ENCODE measurements at regions not wholly inside any gene's neighbourhood (a gene's known extent, or its start where the extent isn't known, plus 50 kb on each side); places are given as distances from the start of the nearest gene placed in this dataset.
"Not testable (repeated sequence)": the region's sequence is repeated elsewhere in the genome, so short reads cannot be mapped to it uniquely, and the experiment has no call there.

GRCh38 chr7:110461621-110462020 is 629.3 kb upstream of the LRRN3 start:
- Histone ChIP-seq H3K9ac (no peak overlapping the region), H3F3A (ENCODE audit: low read depth) (no peaks in the 10 kb centered on the region), H3K79me2 (ENCODE audit: low read depth) (no peaks in the 10 kb centered on the region), H2AFZ (replicated peaks) (no peak overlapping the region), H3K4me2 (no peak overlapping the region), H3K27me3 (no peaks in the 10 kb centered on the region), H3K36me3 (no peaks in the 10 kb centered on the region), H3K4me1 (no peaks in the 10 kb centered on the region), H3K4me3 (no peak overlapping the region), H3K9me3 (ENCODE audit: low read depth) (no peaks in the 10 kb centered on the region), H3K27ac (no peak overlapping the region), H4K20me1 (ENCODE audit: low read depth) (no peaks in the 10 kb centered on the region)
- H3K27me3 Mint-ChIP-seq (ENCODE audit: insufficient read depth, low read depth): no peaks in the 10 kb centered on the region
- no peak overlapping the region for H3K27ac Mint-ChIP-seq
- DNase-seq (ENCODE audit: low spot score): no peak
- H3K36me3 Mint-ChIP-seq: no peaks in the 10 kb centered on the region
- no peak for TF ChIP-seq EZH2phosphoT487 (IDR thresholded peaks at IDR 0.05)
- no peak for TF ChIP-seq CTCF (IDR thresholded peaks at IDR 0.05)
- TF ChIP-seq EZH2 (IDR thresholded peaks at IDR 0.05): no peak
- no peak overlapping the region for H3K4me3 Mint-ChIP-seq
- H3K9me3 Mint-ChIP-seq: peaks cover 3% of the 10 kb centered on the region
- no peaks in the 10 kb centered on the region for H3K4me1 Mint-ChIP-seq

GRCh38 chr7:110470420-110470819 is 620.5 kb upstream of the LRRN3 start:
- H3K4me3 Mint-ChIP-seq: no peak overlapping the region
- Histone ChIP-seq H3K9ac (no peak overlapping the region), H3K4me1 (no peaks in the 10 kb centered on the region), H3K4me3 (no peak overlapping the region), H3K27ac (no peak overlapping the region), H3F3A (ENCODE audit: low read depth) (no peaks in the 10 kb centered on the region), H3K4me2 (no peak overlapping the region), H4K20me1 (ENCODE audit: low read depth) (no peaks in the 10 kb centered on the region), H3K36me3 (no peaks in the 10 kb centered on the region), H3K27me3 (no peaks in the 10 kb centered on the region), H2AFZ (replicated peaks) (no peak overlapping the region), H3K9me3 (ENCODE audit: low read depth) (no peaks in the 10 kb centered on the region), H3K79me2 (ENCODE audit: low read depth) (no peaks in the 10 kb centered on the region)
- H3K27me3 Mint-ChIP-seq (ENCODE audit: insufficient read depth, low read depth): no peaks in the 10 kb centered on the region
- peaks cover 3% of the 10 kb centered on the region for H3K9me3 Mint-ChIP-seq
- H3K4me1 Mint-ChIP-seq: peaks cover 2% of the 10 kb centered on the region
- no peak overlapping the region for H3K27ac Mint-ChIP-seq
- DNase-seq (ENCODE audit: low spot score): no peak
- TF ChIP-seq CTCF (IDR thresholded peaks at IDR 0.05) (no peak), EZH2 (IDR thresholded peaks at IDR 0.05) (no peak), EZH2phosphoT487 (IDR thresholded peaks at IDR 0.05) (no peak)
- H3K36me3 Mint-ChIP-seq: no peaks in the 10 kb centered on the region

GRCh38 chr7:110472419-110472818 is 618.5 kb upstream of the LRRN3 start:
- H3K27ac ChIP-seq; H3K4me3 ChIP-seq; H2AFZ ChIP-seq (replicated peaks); H3K4me2 ChIP-seq; H3K27me3 ChIP-seq; H3F3A ChIP-seq (ENCODE audit: low read depth); H3K4me1 Mint-ChIP-seq; H3K9ac ChIP-seq; H3K36me3 Mint-ChIP-seq; H3K79me2 ChIP-seq (ENCODE audit: low read depth); H3K27ac Mint-ChIP-seq; H3K27me3 Mint-ChIP-seq (ENCODE audit: insufficient read depth, low read depth); DNase-seq (ENCODE audit: low spot score); H3K9me3 Mint-ChIP-seq; H3K9me3 ChIP-seq (ENCODE audit: low read depth); H3K4me3 Mint-ChIP-seq; H4K20me1 ChIP-seq (ENCODE audit: low read depth); H3K4me1 ChIP-seq; H3K36me3 ChIP-seq: not testable (repeated sequence)

GRCh38 chr7:110480964-110481363 is 610.0 kb upstream of the LRRN3 start:
- Histone ChIP-seq H2AFZ (replicated peaks) (no peak overlapping the region), H3K4me3 (no peak overlapping the region), H3K27ac (no peak overlapping the region), H4K20me1 (ENCODE audit: low read depth) (no peaks in the 10 kb centered on the region), H3K79me2 (ENCODE audit: low read depth) (no peaks in the 10 kb centered on the region), H3K9ac (no peak overlapping the region), H3K36me3 (no peaks in the 10 kb centered on the region), H3K4me1 (no peaks in the 10 kb centered on the region), H3K9me3 (ENCODE audit: low read depth) (no peaks in the 10 kb centered on the region), H3K27me3 (no peaks in the 10 kb centered on the region), H3F3A (ENCODE audit: low read depth) (no peaks in the 10 kb centered on the region), H3K4me2 (no peak overlapping the region)
- H3K27me3 Mint-ChIP-seq (ENCODE audit: insufficient read depth, low read depth): peaks cover 4% of the 10 kb centered on the region
- peaks cover 2% of the 10 kb centered on the region for H3K36me3 Mint-ChIP-seq
- H3K4me3 Mint-ChIP-seq: no peak overlapping the region
- peaks cover 23% of the 10 kb centered on the region for H3K9me3 Mint-ChIP-seq
- H3K4me1 Mint-ChIP-seq: no peaks in the 10 kb centered on the region
- TF ChIP-seq EZH2 (IDR thresholded peaks at IDR 0.05) (no peak), EZH2phosphoT487 (IDR thresholded peaks at IDR 0.05) (no peak), CTCF (IDR thresholded peaks at IDR 0.05) (no peak)
- no peak for DNase-seq (ENCODE audit: low spot score)
- H3K27ac Mint-ChIP-seq: no peak overlapping the region

Measured in neural progenitor cell (in vitro differentiated cells).